Embryonic facial prominence (tissue), 1 donor: ENCODE measurements at regions not wholly inside any gene's neighbourhood (a gene's known extent, or its start where the extent isn't known, plus 50 kb on each side); places are given as distances from the start of the nearest gene placed in this dataset.
"Not testable (repeated sequence)": the region's sequence is repeated elsewhere in the genome, so short reads cannot be mapped to it uniquely, and the experiment has no call there.

Experiments used
- DNase-seq: peaks from one replicate; pipeline ENCODE4 v3.0.0-alpha.2; 2016; ENCODE audit errors: extremely low spot score

DNA sequence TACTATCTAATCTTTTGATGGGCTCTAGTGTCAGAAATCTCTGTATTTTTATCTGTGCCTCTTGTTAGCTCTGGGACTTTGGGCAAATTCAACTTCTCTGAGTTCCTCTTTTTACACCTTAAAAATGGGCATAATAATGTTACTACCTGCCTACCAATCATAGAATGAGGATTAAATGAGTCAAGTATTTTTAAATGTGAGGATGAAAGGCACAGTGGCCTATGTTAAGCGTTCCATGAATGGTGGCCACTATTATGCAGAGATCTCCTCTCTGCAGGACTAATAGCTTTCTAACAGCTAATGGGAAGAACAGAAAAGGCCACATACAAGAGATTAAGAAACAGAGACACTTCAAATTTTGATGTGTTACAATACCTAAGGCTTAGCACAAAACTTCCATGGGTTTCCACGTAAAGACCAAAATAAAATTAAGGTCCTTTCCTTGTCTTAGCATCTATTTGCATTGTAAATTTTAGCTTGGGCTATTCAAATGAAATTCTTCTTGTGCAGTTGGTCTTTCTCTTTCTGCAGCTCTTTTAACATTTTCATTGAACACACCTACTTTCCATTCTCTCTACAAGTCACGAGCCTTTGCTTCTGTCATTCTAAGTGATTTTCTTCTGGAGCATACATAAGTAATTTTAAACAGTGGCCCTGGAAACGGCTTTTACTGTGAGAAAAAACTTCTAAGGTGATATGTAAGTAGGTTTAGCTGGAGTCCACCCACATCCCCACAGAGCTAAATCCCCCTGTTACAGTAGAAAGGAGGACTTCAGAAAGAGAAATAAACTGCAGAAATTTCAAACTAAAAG is 117.9 kb upstream of the MED14 start:
- no peak for DNase-seq

DNA sequence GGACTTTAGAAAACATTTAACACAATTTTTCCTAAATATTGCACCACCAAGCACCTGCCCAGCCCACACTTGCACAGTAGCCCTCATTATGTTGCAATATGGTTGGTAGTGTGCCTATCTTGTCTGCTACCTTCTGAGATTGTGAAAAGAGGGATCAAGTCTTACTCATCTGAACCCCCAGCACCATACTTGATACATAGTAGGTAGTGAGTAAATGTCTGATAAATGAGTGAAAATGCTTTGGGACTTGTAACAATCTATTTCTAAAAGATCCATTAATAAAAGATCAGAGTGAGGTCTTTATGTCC is 118.4 kb upstream of the MED14 start:
- no peak for DNase-seq

DNA sequence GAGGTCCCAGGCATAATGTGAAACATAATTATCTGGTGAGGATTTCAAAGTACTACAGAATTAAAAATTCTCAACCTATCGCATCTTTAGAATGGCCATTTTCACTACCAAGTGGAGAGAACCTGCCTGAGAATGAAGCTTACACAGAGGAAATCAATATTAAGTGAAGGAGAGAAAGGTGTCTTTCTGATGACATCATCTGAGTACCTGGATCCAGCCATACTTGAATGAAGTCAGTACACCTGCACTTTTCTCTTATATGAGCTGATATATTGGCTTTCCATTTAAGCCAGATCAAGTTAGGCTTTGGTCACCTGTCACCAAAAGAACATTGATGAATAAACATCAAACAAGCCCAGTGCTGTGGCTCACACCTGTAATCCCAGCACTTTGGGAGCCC is 118.9 kb upstream of the MED14 start:
- no peak for DNase-seq

DNA sequence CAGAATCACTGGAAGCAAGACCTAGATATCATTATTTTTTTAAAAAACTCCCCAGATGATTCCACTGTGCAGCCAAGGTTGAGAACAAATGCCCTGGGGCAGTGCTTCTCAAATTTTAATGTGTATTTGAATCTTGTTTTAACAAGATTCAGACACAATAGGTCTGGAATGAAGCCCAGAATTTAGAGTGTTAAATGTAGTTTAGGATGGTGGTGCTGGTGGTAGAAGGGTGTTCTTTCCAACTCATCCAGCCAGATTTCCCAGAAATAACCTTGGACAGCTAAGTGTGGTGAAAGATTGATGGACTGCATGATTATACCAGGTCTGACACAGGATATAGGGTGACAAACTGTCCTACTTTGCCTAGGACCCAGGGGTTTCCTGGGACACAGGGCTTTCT is 120.1 kb upstream of the MED14 start:
- no peak for DNase-seq

DNA sequence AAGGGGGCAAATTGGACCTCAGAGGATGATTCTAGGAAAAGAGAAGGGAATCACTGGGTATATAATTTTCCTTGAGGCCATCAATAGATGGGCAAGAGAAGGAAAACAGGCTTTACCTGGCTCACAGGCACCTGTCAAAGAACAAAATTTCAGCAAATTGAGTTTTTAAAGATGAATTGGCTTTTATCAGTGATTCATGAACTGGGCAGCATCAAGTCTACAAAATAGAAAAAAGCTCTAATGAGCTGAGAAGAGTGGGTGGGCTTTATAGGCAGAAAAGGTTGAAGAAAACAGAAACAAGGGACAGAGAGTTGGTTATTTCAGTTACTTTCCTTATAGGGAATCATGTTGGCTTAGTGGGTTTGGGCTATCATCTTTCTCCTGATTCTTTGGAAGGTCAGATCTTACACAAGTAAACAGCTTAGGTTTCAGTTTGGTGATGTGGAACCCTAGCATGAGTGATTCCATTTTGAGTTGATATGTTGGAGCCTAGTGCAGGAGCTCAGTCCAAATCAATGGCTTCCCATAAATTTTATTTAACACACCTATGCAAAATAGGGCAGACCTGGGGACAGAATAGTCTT is 120.7 kb upstream of the MED14 start:
- DNase-seq: no peak

DNA sequence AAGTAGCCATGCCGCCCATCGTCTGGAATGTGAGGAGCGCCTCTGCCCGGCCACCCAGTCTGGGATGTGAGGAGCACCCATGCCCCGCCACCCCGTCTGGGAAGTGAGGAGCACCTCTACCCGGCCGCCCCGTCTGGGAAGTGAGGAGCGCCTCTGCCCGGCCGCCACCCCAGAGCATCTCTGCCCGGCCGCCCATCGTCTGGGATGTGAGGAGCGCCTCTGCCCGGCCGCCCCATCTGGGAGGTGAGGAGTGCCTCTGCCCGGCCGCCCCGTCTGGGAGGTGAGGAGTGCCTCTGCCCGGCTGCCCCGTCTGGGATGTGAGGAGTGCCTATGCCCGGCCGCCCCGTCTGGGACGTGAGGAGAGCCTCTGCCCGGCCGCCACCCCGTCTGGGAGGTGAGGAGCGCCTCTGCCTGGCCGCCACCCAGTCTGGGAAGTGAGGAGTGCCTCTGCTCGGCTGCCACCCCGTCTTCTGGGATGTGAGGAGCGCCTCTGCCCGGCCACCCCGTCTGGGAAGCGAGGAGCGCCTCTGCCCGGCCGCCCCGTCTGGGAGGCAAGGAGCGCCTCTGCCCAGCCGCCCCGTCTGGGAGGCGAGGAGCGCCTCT is 126.7 kb upstream of the MED14 start:
- not testable (repeated sequence) for DNase-seq

DNA sequence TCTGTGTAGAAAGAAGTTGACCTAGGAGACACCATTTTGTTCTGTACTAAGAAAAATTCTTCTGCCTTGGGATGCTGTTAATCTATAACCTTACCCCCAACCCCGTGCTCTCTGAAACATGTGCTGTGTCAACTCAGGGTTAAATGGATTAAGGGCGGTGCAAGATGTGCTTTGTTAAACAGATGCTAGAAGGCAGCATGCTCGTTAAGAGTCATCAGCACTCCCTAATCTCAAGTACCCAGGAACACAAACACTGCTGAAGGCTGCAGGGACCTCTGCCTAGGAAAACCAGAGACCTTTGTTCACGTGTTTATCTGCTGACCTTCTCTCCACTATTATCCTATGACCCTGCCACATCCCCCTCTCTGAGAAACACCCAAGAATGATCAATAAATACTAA is 127.9 kb upstream of the MED14 start:
- not testable (repeated sequence) for DNase-seq

DNA sequence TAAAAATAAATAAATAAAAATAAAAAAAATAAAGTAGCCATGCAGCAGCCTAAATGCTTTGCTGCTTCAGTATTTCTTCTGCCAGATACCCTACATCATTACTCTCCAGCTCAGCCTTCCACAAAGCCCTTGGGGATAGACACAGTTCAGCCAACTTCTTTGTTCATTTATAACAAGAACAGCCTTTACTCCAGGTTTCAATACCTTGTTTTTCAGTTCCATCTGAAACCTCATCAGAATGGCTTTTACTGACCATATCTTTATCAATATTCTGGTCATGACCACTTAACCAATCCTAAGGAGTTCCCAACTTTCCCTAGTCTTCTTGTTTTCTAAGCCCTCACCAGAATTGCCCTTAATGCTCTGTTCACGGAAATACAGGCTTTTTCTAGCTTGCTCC is 128.3 kb upstream of the MED14 start:
- DNase-seq: no peak

DNA sequence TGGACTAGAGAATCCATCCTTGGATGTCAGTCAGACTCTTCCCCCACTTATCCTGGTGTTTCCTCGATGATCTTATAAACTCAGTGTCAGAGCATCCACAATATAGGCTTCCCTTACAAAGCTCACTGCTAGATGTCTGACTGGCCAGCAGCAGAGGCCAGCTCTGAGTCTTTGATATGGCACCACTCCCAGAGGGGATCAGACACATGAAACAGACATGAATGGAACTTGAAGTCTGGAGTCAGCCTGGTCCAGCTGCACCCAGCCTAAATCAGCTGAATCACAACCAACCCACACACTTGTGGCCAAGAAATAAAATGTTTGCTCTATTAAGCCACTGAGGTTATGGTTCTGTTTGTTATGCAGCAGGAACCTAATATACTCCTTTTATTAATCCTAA is 129.6 kb upstream of the MED14 start:
- no peak for DNase-seq

DNA sequence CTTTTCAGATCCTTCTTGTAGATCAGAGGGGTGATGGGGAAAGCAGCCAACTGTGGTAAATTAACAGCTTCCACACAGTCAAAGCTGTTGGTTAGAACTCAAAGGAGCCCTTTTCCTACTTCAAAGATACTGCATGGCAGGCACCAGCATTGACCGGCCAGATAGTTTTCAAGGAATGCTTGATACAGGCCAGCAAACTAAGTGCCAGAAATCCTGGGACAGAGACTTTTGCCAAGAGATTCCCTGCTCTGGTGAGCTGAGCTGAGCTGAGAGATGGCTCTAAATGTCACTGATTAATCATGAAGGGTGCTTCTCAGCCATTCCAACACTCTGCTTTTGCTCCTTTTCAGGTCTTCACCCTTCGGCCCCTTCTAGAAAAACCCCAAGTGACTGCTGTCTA is 131.6 kb upstream of the MED14 start:
- DNase-seq: no peak

DNA sequence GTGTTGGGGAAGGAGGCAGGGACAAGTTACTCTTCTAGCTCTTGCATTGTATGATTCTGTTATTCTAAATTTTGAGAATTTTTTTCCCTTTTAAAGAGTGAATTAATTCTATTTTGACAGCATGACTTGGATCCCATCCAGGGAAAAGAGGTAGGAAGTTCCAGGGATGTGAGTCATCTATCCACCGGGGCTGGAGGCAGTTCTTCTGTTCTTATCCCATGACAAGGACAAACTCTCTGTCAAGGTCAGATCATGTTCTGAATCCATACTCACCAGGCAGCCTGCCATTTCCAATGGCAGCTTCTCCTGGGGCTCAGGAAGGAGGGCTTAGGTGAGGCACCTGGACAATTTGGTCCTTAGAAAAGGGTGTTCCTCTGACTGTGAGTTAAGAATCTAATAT is 132.0 kb upstream of the MED14 start:
- DNase-seq: no peak

DNA sequence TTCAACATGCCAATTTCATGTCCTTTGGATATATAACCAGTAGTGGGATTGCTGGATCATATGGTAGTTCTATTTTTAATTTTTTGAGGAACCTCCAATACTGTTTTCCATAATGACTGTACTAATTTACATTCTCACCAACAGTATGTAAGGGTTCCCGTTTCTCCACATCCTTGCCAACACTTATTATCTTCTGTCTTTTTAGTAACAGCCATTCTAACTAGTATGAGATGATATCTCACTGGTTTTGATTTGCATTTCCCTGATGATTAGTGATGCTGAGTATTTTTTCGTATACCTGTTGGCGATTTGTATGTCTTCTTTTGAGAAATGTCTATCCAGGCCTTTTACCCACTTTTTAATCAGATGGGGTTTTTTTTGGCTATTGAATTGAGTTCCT is 133.5 kb upstream of the MED14 start:
- DNase-seq: no peak

DNA sequence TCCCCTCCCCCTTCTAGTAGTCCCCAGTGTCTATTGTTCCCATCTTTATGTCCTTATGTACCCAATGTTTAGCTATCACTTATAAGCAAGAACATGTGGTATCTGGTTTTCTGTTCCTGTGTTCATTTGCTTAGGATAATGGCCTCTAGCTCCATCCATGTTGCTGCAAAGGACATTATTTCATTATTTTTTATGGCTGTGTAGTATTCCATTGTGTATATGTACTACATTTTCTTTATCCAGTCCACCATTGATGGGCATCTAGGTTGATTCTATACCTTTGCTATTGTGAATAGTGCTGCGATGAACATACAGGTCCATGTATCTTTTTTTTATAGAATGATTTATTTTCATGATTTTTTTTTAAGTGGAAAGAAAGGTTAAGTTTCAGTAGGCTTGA is 135.6 kb upstream of the MED14 start:
- DNase-seq: not testable (repeated sequence)

DNA sequence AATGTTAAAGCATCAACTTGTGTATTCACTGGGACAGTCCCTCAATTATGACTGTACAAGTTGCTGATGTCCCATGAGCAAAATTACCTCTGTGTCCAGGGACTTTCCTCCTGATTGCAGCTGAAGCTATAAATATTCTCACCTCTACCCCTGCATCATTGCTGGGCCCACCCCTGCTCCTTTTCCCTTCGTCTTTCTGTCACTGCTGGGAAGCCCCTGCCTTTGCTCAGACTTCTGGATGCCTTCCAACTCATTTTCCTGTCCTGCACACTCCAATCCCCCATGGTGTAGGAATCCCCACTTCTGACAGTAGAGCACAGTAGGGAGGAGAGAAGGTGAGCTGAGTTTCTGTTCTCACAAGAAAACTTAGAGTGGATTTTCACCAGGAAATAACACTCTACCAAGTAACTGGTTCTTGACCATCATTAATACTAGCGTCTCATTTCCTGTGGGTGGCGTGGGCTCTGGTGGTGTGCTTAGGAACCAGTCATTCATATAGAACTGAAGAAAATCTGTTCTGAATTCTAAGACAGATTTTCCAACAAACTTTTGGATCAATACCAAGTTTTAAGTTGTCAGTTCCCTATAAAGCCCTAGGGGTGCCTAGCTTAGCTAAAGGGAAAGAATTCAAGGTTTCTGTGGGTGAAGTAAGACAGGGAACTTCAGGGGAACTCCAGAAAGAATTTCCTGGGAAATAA is 136.2 kb upstream of the MED14 start:
- no peak for DNase-seq

DNA sequence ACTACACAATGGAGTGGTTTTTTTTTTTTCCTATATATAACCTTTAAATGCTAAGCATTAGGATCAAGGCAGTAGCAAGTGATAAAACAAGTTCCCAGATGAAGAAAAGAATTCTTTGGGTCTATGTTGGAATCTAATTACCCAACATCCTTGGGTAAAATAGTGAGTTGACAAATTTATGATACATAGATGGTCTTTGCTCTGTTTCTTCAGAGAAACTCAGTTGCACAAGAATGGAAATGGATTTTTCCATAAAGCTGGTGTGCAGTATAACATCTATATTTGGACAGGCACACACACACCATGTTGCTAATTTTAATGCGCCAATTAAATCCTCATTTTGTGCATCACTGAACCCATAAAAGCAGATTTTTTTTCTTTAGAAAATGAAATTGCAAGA is 137.0 kb upstream of the MED14 start:
- no peak for DNase-seq

DNA sequence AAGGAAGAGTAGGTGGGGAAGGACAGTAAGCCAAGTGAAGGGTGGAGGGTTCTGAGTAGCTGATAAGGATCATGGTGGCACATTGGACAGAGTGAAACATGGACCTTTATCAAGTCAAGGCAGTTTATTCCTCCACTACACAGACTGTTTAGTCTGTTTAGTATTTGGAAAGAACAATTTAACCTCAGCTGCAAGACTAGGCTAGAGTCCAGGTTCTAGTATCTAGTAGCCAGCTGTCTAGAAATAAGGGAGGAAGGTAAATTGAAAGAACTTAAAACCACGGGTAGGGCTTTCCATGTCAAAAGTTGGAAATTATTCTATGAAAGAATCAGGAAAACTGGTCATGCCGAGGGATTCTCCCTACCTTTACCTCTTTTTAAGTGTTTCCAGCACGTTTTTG is 140.1 kb upstream of the MED14 start:
- no peak for DNase-seq

DNA sequence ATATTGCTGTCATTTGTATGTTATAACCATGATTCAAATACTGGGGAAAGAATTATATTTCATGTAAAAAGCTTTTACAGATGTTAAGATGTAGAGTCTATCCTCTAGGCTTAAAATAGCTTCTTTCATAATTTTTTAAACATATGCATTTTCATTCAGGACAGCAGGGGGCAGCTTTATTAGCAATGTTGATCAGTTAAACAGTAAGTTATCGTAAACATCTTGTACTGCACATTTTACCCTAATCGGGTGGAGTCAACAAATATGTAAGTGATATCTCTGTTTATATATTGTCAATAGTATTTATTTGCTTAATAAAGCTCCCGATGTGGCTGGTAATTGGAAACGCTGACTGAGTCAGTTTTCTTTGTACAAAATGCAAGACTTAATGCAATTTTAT is 142.5 kb upstream of the MED14 start:
- no peak for DNase-seq

DNA sequence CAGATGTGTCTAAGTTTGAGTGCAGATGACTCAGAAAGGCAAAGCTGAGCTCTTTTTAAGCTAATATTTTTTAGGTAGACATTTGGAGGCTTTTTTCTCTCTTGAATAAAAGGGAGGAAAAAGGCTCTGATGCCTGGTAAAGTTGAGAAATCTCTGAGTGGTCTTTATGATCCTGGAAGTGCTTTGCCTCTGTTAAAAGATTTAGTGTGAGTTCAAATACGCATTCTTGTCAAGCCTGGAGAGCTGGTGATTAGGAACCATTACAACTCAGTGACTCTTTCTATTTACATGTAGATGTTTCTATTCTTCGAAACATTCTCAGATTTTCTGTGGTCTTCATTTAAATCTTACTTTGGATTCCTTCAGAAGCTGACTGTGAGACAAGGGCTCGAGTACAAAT is 143.4 kb upstream of the MED14 start:
- no peak for DNase-seq

DNA sequence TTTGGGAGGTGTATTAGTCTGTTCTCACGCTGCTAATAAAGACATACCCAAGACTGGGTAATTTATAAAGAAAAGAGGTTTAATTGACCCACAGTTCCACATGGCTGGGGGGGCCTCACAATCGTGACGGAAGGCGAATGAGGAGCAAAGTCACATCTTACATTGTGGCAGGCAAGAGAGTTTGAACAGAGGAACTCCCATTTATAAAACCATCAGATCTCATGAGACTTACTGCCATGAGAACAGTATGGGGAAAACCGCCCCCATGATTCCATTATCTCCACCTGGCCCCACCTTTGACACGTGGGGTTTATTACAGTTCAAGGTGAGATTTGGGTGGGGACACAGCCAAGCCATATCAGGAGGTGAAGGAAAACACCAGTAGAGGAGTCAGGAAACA is 143.8 kb upstream of the MED14 start:
- DNase-seq: not testable (repeated sequence)

DNA sequence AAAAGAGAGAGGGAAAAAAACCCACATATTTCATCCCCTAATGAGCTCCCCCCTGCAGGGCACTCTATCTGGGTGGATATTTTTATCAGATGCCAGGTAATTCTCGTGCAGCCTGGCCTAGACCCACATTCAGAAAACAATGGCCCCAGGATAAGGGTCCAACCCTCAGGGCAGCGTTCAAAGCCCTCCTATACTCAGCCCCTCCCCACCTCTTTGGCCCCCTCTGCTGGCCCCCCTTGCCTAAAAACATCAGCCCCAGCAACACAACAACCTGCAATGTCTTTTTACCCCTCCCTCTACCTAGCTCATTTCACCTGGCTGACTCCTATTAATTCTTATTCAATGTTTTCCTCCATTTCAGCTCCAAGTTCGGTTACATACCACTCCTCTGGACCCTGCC is 145.4 kb upstream of the MED14 start:
- DNase-seq: no peak

DNA sequence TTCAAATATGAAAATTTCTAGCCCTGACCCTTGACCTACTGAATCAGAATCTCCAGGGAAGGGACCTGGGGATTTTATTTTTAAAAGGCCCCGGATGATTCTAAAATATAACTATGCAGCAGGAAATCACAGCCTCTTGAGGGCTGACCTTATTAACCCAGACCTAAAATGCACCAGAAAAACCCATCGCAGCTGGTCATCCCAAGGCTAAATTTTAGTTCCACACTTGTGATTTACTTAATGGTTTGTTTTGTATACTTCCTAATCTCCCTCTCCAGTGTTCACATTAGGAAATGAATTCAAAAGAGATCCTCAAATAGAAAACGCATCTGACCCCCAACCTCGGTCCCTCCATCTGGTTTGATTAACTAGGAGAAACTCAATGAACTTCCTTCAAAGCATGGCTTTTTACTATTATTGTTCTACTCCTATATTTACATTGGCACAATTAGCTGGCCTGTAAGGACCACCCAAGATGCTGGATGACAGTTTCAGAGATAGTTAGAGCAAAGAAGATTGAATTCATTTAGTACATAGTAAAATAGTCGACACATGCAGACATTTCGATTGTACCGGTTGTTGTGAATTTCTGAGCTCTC is 147.8 kb upstream of the MED14 start:
- no peak for DNase-seq

DNA sequence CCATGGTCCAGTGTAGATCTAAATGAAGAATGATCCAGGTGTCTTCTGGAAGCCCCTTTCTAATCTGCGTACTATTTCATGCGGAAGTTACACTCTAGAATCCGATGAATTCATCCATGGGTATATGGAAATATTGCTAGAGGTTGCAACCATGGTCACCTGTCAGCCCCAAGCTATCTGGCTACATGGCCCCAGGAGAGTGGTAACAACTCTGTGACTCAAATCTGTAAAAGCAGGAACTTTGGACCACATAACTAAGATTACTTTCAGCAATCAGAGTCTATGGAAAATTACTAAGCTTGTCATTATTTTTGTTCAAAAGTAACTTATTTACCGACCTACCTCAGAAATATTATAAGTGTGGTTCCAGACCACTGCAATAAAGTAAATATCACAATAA is 150.6 kb upstream of the MED14 start:
- no peak for DNase-seq

DNA sequence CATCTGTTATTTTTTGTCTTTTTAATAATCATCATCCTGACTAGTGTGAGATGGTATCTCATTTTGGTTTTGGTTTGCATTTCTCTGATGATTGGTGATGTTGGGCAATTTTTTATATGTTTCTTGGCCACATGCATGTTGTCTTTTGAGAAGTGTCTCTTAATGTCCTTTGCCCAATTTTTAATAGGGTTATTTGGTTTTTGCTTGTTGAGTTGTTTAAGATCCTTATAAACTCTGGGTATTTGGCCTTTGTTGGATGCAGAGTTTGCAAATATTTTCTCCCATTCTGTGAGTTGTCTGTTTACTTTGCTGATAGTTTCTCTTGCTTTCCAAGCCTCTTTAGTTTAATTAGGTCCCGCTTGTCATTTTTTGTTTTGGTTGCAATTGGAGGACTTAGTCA is 152.1 kb upstream of the MED14 start:
- DNase-seq: no peak
